ENCODE measurements at regions not wholly inside any gene's neighbourhood (a gene's known extent, or its start where the extent isn't known, plus 50 kb on each side); places are given as distances from the start of the nearest gene placed in this dataset.
"Not testable (repeated sequence)": the region's sequence is repeated elsewhere in the genome, so short reads cannot be mapped to it uniquely, and the experiment has no call there.

DNA sequence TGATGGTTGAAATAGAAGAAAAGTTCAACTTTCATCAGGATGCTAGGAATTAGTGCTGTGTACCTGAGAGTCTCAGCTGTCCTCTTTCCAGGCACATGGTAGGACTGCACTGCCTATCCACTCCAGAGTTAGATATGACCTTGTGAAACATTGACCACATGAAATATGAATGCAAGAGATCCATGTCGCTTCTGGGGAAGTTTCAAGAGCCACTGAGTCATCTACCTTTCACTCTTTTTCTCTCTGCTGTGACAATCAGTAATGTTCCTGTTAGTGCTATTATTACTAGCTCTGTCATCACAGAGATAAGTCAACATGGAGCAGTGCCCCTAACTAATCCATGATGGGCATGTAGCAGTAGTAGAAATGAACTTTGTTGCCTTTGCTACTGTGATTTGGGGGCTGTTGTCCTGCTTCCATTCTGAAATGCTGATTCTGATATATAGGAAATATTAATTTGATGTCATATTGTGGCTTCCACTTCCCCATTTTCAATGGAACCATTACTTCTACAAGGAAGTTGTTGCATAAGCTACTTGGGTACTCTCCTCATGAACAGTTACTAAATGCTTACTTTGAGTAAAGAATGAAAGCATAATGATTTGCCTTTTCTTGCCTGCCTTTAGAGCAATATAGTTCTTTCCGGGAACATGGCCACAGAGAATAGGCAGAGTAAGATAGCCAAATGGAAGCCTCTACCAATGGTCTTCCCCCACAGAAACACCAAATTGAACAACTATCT lies 192.8 kb upstream of the ZNF521 start:
- Histone ChIP-seq H3K27ac (ENCODE audit: low read length) (no peak overlapping the region), H3K4me3 (ENCODE audit: low read length) (no peak overlapping the region), H3K9me3 (ENCODE audit: control insufficient read depth, low read depth, low read length) (no peaks in the 10 kb centered on the region), H3K9ac (ENCODE audit: low read length) (no peak overlapping the region), H3K36me3 (ENCODE audit: control insufficient read depth, low read depth, low read length) (no peaks in the 10 kb centered on the region), H3K4me1 (ENCODE audit: control insufficient read depth, low read depth, low read length) (no peaks in the 10 kb centered on the region), H3K27me3 (ENCODE audit: control insufficient read depth, insufficient read depth, low read length) (no peaks in the 10 kb centered on the region)

GRCh38 chr18:25538175-25538922 lies 186.4 kb upstream of the ZNF521 start:
- Histone ChIP-seq H3K27me3 (ENCODE audit: control insufficient read depth, insufficient read depth, low read length) (no peaks in the 10 kb centered on the region), H3K36me3 (ENCODE audit: control insufficient read depth, low read depth, low read length) (no peaks in the 10 kb centered on the region), H3K27ac (ENCODE audit: low read length) (no peak overlapping the region), H3K4me1 (ENCODE audit: control insufficient read depth, low read depth, low read length) (no peaks in the 10 kb centered on the region), H3K9ac (ENCODE audit: low read length) (no peak overlapping the region), H3K4me3 (ENCODE audit: low read length) (no peak overlapping the region), H3K9me3 (ENCODE audit: control insufficient read depth, low read depth, low read length) (no peaks in the 10 kb centered on the region)

DNA sequence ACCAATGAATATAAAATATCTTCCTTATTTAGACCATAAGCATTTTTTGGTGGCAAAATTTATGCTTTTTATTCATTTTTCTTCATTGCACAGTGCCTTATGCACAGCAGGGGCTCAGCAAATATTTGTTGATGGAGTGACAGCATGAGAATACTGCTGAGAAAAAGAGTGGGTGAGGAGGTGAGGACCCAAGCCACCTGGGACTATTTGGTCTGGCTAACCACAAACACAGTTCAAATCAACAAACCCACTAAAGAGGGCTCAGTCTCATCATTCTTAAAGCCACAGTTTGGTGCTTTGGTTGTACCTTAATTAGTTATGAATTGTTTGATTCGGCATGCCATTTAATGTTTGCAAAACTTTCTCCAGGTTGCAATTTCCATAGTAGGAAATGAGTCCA lies 183.5 kb upstream of the ZNF521 start:
- H3K9ac ChIP-seq (ENCODE audit: low read length): no peak overlapping the region
- H3K9me3 ChIP-seq (ENCODE audit: control insufficient read depth, low read depth, low read length): no peaks in the 10 kb centered on the region
- H3K36me3 ChIP-seq (ENCODE audit: control insufficient read depth, low read depth, low read length): no peaks in the 10 kb centered on the region
- H3K4me1 ChIP-seq (ENCODE audit: control insufficient read depth, low read depth, low read length): no peaks in the 10 kb centered on the region
- no peaks in the 10 kb centered on the region for H3K27me3 ChIP-seq (ENCODE audit: control insufficient read depth, insufficient read depth, low read length)
- no peak overlapping the region for H3K27ac ChIP-seq (ENCODE audit: low read length)
- no peak overlapping the region for H3K4me3 ChIP-seq (ENCODE audit: low read length)

DNA sequence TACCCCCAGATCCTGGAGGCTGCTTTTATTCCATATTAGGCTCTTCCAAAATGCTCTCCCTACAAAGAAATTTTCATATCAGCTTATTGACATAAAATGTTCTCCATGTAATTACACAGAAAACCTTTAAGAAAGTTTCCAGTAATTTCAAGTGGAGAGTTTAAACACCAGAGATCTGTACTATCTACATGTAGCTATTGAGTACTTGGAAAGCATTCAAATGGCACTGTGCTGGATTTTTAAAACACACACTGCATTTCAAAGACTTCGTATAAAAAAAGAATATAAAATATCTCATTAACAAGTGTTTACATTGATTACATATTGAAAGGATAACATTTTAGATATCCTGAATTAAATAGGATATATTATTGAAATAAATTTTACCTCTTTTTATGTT lies 182.4 kb upstream of the ZNF521 start:
- no peak overlapping the region for H3K9ac ChIP-seq (ENCODE audit: low read length)
- no peak overlapping the region for H3K27ac ChIP-seq (ENCODE audit: low read length)
- H3K36me3 ChIP-seq (ENCODE audit: control insufficient read depth, low read depth, low read length): no peaks in the 10 kb centered on the region
- H3K4me3 ChIP-seq (ENCODE audit: low read length): no peak overlapping the region
- H3K9me3 ChIP-seq (ENCODE audit: control insufficient read depth, low read depth, low read length): no peaks in the 10 kb centered on the region
- H3K4me1 ChIP-seq (ENCODE audit: control insufficient read depth, low read depth, low read length): no peaks in the 10 kb centered on the region
- no peaks in the 10 kb centered on the region for H3K27me3 ChIP-seq (ENCODE audit: control insufficient read depth, insufficient read depth, low read length)

DNA sequence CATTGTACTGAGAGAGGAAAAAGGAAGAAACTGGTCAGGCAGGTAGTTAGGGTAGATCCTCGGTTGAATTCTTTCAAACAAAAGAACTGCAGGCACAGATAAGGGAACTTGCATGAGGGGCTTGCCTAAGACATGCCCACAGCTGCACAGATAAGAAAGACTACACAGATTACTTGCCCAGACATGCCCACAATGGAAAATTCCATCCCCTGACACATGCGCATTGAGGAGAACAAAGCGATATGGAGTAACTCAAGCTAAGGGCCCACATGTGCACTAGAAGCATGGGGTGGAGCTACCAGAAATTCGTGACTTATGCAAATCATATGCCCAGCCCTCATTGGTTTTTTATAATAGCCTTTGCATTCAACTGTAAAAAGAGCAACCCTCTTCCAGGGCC lies 181.3 kb upstream of the ZNF521 start:
- H3K27ac ChIP-seq (ENCODE audit: low read length): no peak overlapping the region
- no peak overlapping the region for H3K9ac ChIP-seq (ENCODE audit: low read length)
- no peaks in the 10 kb centered on the region for H3K4me1 ChIP-seq (ENCODE audit: control insufficient read depth, low read depth, low read length)
- no peaks in the 10 kb centered on the region for H3K9me3 ChIP-seq (ENCODE audit: control insufficient read depth, low read depth, low read length)
- no peaks in the 10 kb centered on the region for H3K36me3 ChIP-seq (ENCODE audit: control insufficient read depth, low read depth, low read length)
- H3K27me3 ChIP-seq (ENCODE audit: control insufficient read depth, insufficient read depth, low read length): no peaks in the 10 kb centered on the region
- no peak overlapping the region for H3K4me3 ChIP-seq (ENCODE audit: low read length)

GRCh38 chr18:25531207-25531606 lies 179.2 kb upstream of the ZNF521 start:
- Histone ChIP-seq H3K27ac (ENCODE audit: low read length) (no peak overlapping the region), H3K9me3 (ENCODE audit: control insufficient read depth, low read depth, low read length) (no peaks in the 10 kb centered on the region), H3K4me3 (ENCODE audit: low read length) (no peak overlapping the region), H3K9ac (ENCODE audit: low read length) (no peak overlapping the region), H3K27me3 (ENCODE audit: control insufficient read depth, insufficient read depth, low read length) (no peaks in the 10 kb centered on the region), H3K36me3 (ENCODE audit: control insufficient read depth, low read depth, low read length) (no peaks in the 10 kb centered on the region), H3K4me1 (ENCODE audit: control insufficient read depth, low read depth, low read length) (no peaks in the 10 kb centered on the region)

- not testable (repeated sequence) for H3K4me1 ChIP-seq (ENCODE audit: control insufficient read depth, low read depth, low read length); H3K36me3 ChIP-seq (ENCODE audit: control insufficient read depth, low read depth, low read length); H3K9me3 ChIP-seq (ENCODE audit: control insufficient read depth, low read depth, low read length); H3K4me3 ChIP-seq (ENCODE audit: low read length); H3K9ac ChIP-seq (ENCODE audit: low read length); H3K27ac ChIP-seq (ENCODE audit: low read length); H3K27me3 ChIP-seq (ENCODE audit: control insufficient read depth, insufficient read depth, low read length)
These were observed 173.8 kb upstream of the ZNF521 start for GRCh38 chr18:25525789-25526188.

DNA sequence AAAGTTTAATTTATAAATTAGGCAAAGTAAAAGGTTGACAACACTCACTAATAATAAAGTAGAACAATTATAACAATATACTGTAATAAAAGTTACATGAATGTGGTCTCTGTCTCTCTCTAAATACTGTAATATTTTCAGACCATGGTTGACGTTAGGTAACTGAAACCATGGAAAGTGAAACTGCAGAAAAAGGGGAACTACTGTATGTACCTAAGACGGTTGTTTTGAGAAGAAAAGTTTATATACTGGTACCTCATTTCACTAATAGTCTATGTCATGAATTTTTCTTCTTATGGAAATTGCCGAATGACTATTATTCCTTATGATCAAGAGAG lies 166.7 kb upstream of the ZNF521 start:
- no peak overlapping the region for H3K4me3 ChIP-seq (ENCODE audit: low read length)
- H3K27me3 ChIP-seq (ENCODE audit: control insufficient read depth, insufficient read depth, low read length): no peaks in the 10 kb centered on the region
- no peaks in the 10 kb centered on the region for H3K9me3 ChIP-seq (ENCODE audit: control insufficient read depth, low read depth, low read length)
- peaks cover 3% of the 10 kb centered on the region for H3K4me1 ChIP-seq (ENCODE audit: control insufficient read depth, low read depth, low read length)
- no peak overlapping the region for H3K27ac ChIP-seq (ENCODE audit: low read length)
- H3K9ac ChIP-seq (ENCODE audit: low read length): no peak overlapping the region
- no peaks in the 10 kb centered on the region for H3K36me3 ChIP-seq (ENCODE audit: control insufficient read depth, low read depth, low read length)

- no peaks in the 10 kb centered on the region for H3K36me3 ChIP-seq (ENCODE audit: control insufficient read depth, low read depth, low read length)
- no peaks in the 10 kb centered on the region for H3K9me3 ChIP-seq (ENCODE audit: control insufficient read depth, low read depth, low read length)
- H3K27ac ChIP-seq (ENCODE audit: low read length): no peak overlapping the region
- no peak overlapping the region for H3K9ac ChIP-seq (ENCODE audit: low read length)
- H3K4me1 ChIP-seq (ENCODE audit: control insufficient read depth, low read depth, low read length): peaks cover 3% of the 10 kb centered on the region
- no peaks in the 10 kb centered on the region for H3K27me3 ChIP-seq (ENCODE audit: control insufficient read depth, insufficient read depth, low read length)
- no peak overlapping the region for H3K4me3 ChIP-seq (ENCODE audit: low read length)
These were observed 166.1 kb upstream of the ZNF521 start for GRCh38 chr18:25517881-25518715.

- Histone ChIP-seq H3K27ac (ENCODE audit: low read length) (no peak overlapping the region), H3K27me3 (ENCODE audit: control insufficient read depth, insufficient read depth, low read length) (no peaks in the 10 kb centered on the region), H3K9ac (ENCODE audit: low read length) (no peak overlapping the region), H3K4me3 (ENCODE audit: low read length) (no peak overlapping the region), H3K36me3 (ENCODE audit: control insufficient read depth, low read depth, low read length) (no peaks in the 10 kb centered on the region), H3K9me3 (ENCODE audit: control insufficient read depth, low read depth, low read length) (no peaks in the 10 kb centered on the region), H3K4me1 (ENCODE audit: control insufficient read depth, low read depth, low read length) (peaks cover 3% of the 10 kb centered on the region)
These were observed 165.0 kb upstream of the ZNF521 start for GRCh38 chr18:25516747-25517498.

GRCh38 chr18:25516121-25516520 lies 164.2 kb upstream of the ZNF521 start:
- Histone ChIP-seq H3K27ac (ENCODE audit: low read length) (no peak overlapping the region), H3K27me3 (ENCODE audit: control insufficient read depth, insufficient read depth, low read length) (no peaks in the 10 kb centered on the region), H3K9me3 (ENCODE audit: control insufficient read depth, low read depth, low read length) (no peaks in the 10 kb centered on the region), H3K9ac (ENCODE audit: low read length) (no peak overlapping the region), H3K4me3 (ENCODE audit: low read length) (no peak overlapping the region), H3K36me3 (ENCODE audit: control insufficient read depth, low read depth, low read length) (no peaks in the 10 kb centered on the region), H3K4me1 (ENCODE audit: control insufficient read depth, low read depth, low read length) (peaks cover 3% of the 10 kb centered on the region)

Measured in iPS-18a (cell line).